ENCODE measurements at regions not wholly inside any gene's neighbourhood (a gene's known extent, or its start where the extent isn't known, plus 50 kb on each side); places are given as distances from the start of the nearest gene placed in this dataset.

GRCh38 chr5:58365791-58366190 lies 94.1 kb downstream of the PLK2 start:
- Histone ChIP-seq H3K23ac (ENCODE audit: insufficient read length) (no peak overlapping the region), H3K9ac (replicated peaks in 1 of 4; ENCODE audit: extremely low read depth in 1 of 4, low read depth in 3 of 4, low read length in 3 of 4) (no peak overlapping the region), H4K91ac (replicated peaks; ENCODE audit: insufficient read length, low read length) (no peak overlapping the region), H2BK15ac (ENCODE audit: low read length) (no peak overlapping the region), H3K36me3 (ENCODE audit: control insufficient read depth in 2 of 4, insufficient read depth in 4 of 4, low read length in 3 of 4) (no peaks in the 10 kb centered on the region), H2AK5ac (ENCODE audit: low read depth, low read length) (no peak overlapping the region), H4K20me1 (replicated peaks in 1 of 2; ENCODE audit: control insufficient read depth in 1 of 2, insufficient read depth in 2 of 2, low read length in 2 of 2) (no peaks in the 10 kb centered on the region), H3K4me2 (ENCODE audit: insufficient read depth in 1 of 2, low read depth in 2 of 2, low read length in 2 of 2) (no peak overlapping the region), H3K4ac (replicated peaks; ENCODE audit: insufficient read length, low read depth, low read length) (no peak overlapping the region), H2BK20ac (ENCODE audit: low read length) (no peak overlapping the region), H3K9me3 (ENCODE audit: insufficient read depth in 2 of 2, low read depth in 1 of 2, low read length in 1 of 2) (no peaks in the 10 kb centered on the region), H2BK12ac (ENCODE audit: low read depth, low read length) (no peak overlapping the region), H3K79me1 (ENCODE audit: low read depth, low read length) (no peaks in the 10 kb centered on the region), H3K79me2 (ENCODE audit: control insufficient read depth in 1 of 2, insufficient read depth in 2 of 2, low read length in 2 of 2) (no peaks in the 10 kb centered on the region), H3K23me2 (ENCODE audit: low read depth, low read length) (no peaks in the 10 kb centered on the region), H3K4me1 (replicated peaks in 1 of 4; ENCODE audit: control insufficient read depth in 3 of 4, insufficient read depth in 4 of 4, low read length in 3 of 4) (peaks cover 0 to 3% (median 1%) of the 10 kb centered on the region in 4 experiments; a peak in 1 of 7 replicates), H4K5ac (ENCODE audit: insufficient read length, low read depth, low read length) (no peak overlapping the region), H3K4me3 (ENCODE audit: extremely low read depth in 1 of 4, insufficient read depth in 2 of 4, low read depth in 3 of 4, low read length in 4 of 4) (no peak overlapping the region), H2AFZ (ENCODE audit: low read length) (no peak overlapping the region), H3K14ac (ENCODE audit: insufficient read length) (no peak overlapping the region), H3K18ac (ENCODE audit: extremely low read depth, low read length) (no peak overlapping the region), H2BK5ac (ENCODE audit: low read depth, low read length) (no peak overlapping the region), H3K56ac (replicated peaks; ENCODE audit: insufficient read length, low read depth, low read length) (no peak overlapping the region), H4K8ac (ENCODE audit: extremely low read depth, insufficient read depth, low read length) (no peak overlapping the region), H3K27ac (ENCODE audit: low read depth, low read length) (no peak overlapping the region), H3K27me3 (replicated peaks in 1 of 4; ENCODE audit: control insufficient read depth in 3 of 4, extremely low read depth in 1 of 4, insufficient read depth in 3 of 4, low read length in 3 of 4) (no peaks in the 10 kb centered on the region; a peak in 1 of 7 replicates), H2BK120ac (replicated peaks; ENCODE audit: low read depth, low read length) (no peak overlapping the region)
- ChIA-PET POLR2A (ENCODE audit: partially characterized antibody) (interaction anchor here (1.2 kb wide), 1 partner anchor 93 kb away, joined by 3 read pairs; no protein-coding TSS in a partner anchor), CTCF (ENCODE audit: partially characterized antibody) (no interaction called here)
- TF ChIP-seq USF2 (IDR thresholded peaks at IDR 0.05; ENCODE audit: low read length) (no peak), GABPA (IDR thresholded peaks at IDR 0.05; ENCODE audit: borderline replicate concordance, insufficient read depth, low read length) (no peak), RXRA (IDR thresholded peaks at IDR 0.05; ENCODE audit: insufficient read depth, low read depth, low read length) (no peak), CTBP2 (IDR thresholded peaks at IDR 0.05; ENCODE audit: borderline replicate concordance, insufficient read depth, insufficient read length, low read length) (no peak)
- 90% methylated on average over 3 of the region's 3 CpGs; no CpG with 5 or more reads in 1 of the 2 experiments for WGBS, 2 experiments (ENCODE audit: extremely low coverage in 1 of 2, insufficient coverage in 1 of 2, insufficient read length in 1 of 2, insufficient replicate concordance in 2 of 2, low coverage in 1 of 2, low lambda C conversion rate in 2 of 2, missing lambda C conversion rate in 1 of 2)
- no peak for DNase-seq (ENCODE audit: low read depth in 1 of 2, low spot score in 2 of 2)
- no peak for FAIRE-seq

All from H1 (cell line).